GM23248 (cell line): ENCODE measurements at regions not wholly inside any gene's neighbourhood (a gene's known extent, or its start where the extent isn't known, plus 50 kb on each side); places are given as distances from the start of the nearest gene placed in this dataset.

Experiments used
- EZH2 ChIP-seq: fragments of 200-600 bp; sonication (generic); IDR thresholded peaks from 2 replicates; pipeline ENCODE4 v1.6.1; 2018; ENCODE audit warnings: antibody characterized with exemption, mild to moderate bottlenecking; ENCODE audit not compliant: insufficient read depth, poor library complexity, severe bottlenecking
- EZH2phosphoT487 ChIP-seq: fragments of 200-600 bp; sonication (generic); IDR thresholded peaks from 2 replicates; pipeline ENCODE4 v1.6.1; 2018; ENCODE audit warnings: antibody characterized with exemption, moderate library complexity, mild to moderate bottlenecking, low read depth; ENCODE audit not compliant: insufficient read depth

GRCh38 chr6:25043892-25044291 lies 108.1 kb upstream of the RIPOR2 start:
- TF ChIP-seq EZH2 (no peak), EZH2phosphoT487 (no peak)
